Mesodermal cell (in vitro differentiated cells): ENCODE measurements at regions not wholly inside any gene's neighbourhood (a gene's known extent, or its start where the extent isn't known, plus 50 kb on each side); places are given as distances from the start of the nearest gene placed in this dataset.

Experiments used
- H3K27ac ChIP-seq: 2 replicates; pipeline ENCODE4 v1.7.0; 2013; ENCODE audit warnings: mild to moderate bottlenecking, low read depth, low read length, moderate library complexity; ENCODE audit not compliant: severe bottlenecking
- H3K36me3 ChIP-seq: 2 replicates; pipeline ENCODE4 v1.7.1; 2013; ENCODE audit warnings: mild to moderate bottlenecking, low read length, moderate library complexity; ENCODE audit not compliant: control insufficient read depth, insufficient read depth
- H3K4me1 ChIP-seq: one replicate; pipeline ENCODE4 v1.7.1; 2013; ENCODE audit warnings: mild to moderate bottlenecking, low read length; ENCODE audit not compliant: insufficient read depth, control insufficient read depth, poor library complexity, severe bottlenecking
- H3K4me3 ChIP-seq: 2 replicates; pipeline ENCODE4 v1.7.0; 2013; ENCODE audit warnings: low read length, control low read depth, mild to moderate bottlenecking; ENCODE audit not compliant: insufficient read depth, poor library complexity, severe bottlenecking; ENCODE audit errors: extremely low read depth
- H3K9me3 ChIP-seq: 2 replicates; pipeline ENCODE4 v1.7.1; 2013; ENCODE audit warnings: mild to moderate bottlenecking, low read length, moderate library complexity; ENCODE audit not compliant: control insufficient read depth
- WGBS, 2 experiments: methylation state at CpG; one replicate each; pipeline ENCODE4 v1.1.5; 2013; ENCODE audit warnings: missing lambda C conversion rate in 2 of 2; ENCODE audit not compliant: insufficient coverage in 2 of 2; 5-methylcytosine and 5-hydroxymethylcytosine counted together

GRCh38 chr9:75718677-75719076, 171.8 kb upstream of the PCSK5 start:
- no peaks in the 10 kb centered on the region for H3K9me3 ChIP-seq
- peaks cover 8% of the 10 kb centered on the region for H3K4me1 ChIP-seq
- WGBS, 2 experiments, result 100% methylated on average over 1 of the region's 2 CpGs; no CpG with 5 or more reads in 1 of the 2 experiments
- H3K27ac ChIP-seq, result no peak overlapping the region
- no peaks in the 10 kb centered on the region for H3K36me3 ChIP-seq
- H3K4me3 ChIP-seq, result no peak overlapping the region

DNA sequence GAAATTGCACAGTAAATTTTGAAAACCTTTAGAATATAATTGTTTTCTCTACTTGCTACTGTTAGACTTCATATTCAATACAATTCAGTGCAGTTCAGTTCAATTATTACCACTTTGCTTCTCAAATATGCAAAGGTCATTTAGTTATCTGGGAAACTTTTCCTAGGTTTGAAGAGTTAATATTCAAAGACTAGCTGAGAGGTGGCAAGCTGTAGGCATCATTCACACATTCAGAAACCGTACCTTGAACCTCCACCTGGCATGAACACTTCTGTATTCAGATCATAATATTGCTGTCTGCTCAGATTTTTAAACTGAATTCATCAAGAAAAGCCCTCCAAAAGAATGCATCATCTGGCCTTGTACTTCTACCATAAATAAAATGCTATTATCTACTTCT, 162.1 kb upstream of the PCSK5 start:
- WGBS, 2 experiments, result 88 to 100% methylated on average over 1 of the region's 1 CpG
- H3K4me3 ChIP-seq, result no peak overlapping the region
- no peaks in the 10 kb centered on the region for H3K4me1 ChIP-seq
- no peaks in the 10 kb centered on the region for H3K9me3 ChIP-seq
- no peak overlapping the region for H3K27ac ChIP-seq
- no peaks in the 10 kb centered on the region for H3K36me3 ChIP-seq

- Histone ChIP-seq H3K4me1 (no peaks in the 10 kb centered on the region), H3K4me3 (no peak overlapping the region), H3K27ac (no peak overlapping the region), H3K36me3 (no peaks in the 10 kb centered on the region), H3K9me3 (no peaks in the 10 kb centered on the region)
- WGBS, 2 experiments, result 100% methylated on average over 1 of the region's 3 CpGs; no CpG with 5 or more reads in 1 of the 2 experiments
Measured at GRCh38 chr9:75734802-75735201, 155.7 kb upstream of the PCSK5 start.

DNA sequence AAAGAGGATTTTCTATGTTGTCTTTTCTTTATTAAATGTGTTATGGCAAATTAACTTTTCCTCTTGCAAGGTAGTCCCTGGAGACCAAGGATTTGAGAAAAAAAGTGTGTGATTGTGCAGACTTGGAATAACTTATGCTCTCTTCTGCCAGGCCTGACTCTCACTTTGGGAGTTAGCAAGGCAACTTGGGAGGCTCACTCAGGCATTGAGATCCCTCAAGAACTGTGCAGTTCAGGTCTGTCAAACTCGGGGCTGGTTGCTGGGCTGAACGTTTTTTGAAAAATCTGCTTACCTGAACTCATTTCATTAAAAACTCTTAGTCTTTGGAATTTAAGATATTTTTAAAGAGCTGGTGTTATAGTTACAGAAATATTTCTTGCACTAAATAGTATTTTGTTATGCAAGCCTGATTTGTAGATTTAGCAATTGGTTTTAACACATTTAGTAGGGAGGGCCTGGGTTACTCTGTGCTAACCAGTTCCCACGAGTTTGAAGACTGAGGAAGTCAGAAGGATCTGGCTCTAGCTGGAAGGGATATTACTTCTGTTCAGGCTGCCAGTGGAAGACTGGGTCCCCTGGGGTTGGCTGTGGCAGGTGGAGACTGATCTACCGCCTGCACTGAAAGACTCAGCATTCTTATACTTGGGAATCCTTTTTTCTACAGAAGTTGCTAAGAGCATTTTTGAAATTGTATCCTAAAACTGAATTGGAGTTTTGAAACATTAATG, 150.4 kb upstream of the PCSK5 start:
- Histone ChIP-seq H3K27ac (no peak overlapping the region), H3K9me3 (no peaks in the 10 kb centered on the region), H3K4me3 (no peak overlapping the region), H3K36me3 (no peaks in the 10 kb centered on the region), H3K4me1 (no peaks in the 10 kb centered on the region)
- 14 to 67% methylated on average over 1 of the region's 4 CpGs for WGBS, 2 experiments

DNA sequence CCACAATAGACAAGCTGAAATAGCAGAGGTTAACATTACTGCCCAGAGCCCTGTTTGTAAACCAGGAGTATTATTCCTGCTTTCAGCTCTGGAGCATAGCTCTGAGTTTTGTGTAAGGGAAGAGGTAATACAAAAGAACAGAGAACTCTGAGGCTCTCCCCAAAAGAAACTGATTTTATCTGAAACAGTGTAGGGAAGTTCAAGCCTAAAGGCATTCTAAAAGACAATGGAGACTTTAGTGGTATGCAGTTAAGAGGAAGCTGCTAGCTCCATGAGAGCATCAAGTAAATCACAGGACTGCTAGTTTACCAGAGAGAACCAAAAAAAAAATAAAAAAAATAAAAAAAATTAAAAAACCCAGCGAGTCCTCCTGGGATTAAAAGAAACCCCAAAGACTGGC, 146.6 kb upstream of the PCSK5 start:
- H3K27ac ChIP-seq, result no peak overlapping the region
- no peaks in the 10 kb centered on the region for H3K9me3 ChIP-seq
- no peaks in the 10 kb centered on the region for H3K4me1 ChIP-seq
- H3K36me3 ChIP-seq, result no peaks in the 10 kb centered on the region
- no peak overlapping the region for H3K4me3 ChIP-seq
- 57 to 83% methylated on average over 1 of the region's 1 CpG for WGBS, 2 experiments

- Histone ChIP-seq H3K27ac (no peak overlapping the region), H3K4me1 (no peaks in the 10 kb centered on the region), H3K36me3 (no peaks in the 10 kb centered on the region), H3K4me3 (no peak overlapping the region), H3K9me3 (no peaks in the 10 kb centered on the region)
- 72 to 77% methylated on average over 3 to 4 of the region's 4 CpGs for WGBS, 2 experiments
Measured at GRCh38 chr9:75754080-75754479, 136.4 kb upstream of the PCSK5 start.

DNA sequence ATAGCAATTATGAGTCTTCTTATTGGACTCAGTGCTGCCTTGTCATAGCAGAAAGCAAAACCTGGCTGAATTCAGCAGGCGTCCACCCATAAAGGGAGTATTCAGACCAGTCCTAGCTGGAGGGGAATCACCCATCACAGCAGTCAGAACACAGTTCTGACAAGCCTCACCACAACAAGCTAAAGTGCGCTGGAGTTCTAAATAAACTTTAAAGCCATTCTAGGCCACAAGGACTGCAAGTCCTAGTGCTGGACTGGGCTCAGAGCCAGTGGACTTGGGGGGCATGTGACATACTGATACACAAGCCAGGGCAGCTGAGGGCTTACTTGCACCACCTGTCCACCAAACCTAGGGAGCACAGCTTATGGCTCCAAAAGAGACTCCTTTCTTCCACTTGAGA, 115.3 kb upstream of the PCSK5 start:
- H3K4me3 ChIP-seq, result no peak overlapping the region
- no peak overlapping the region for H3K27ac ChIP-seq
- H3K4me1 ChIP-seq, result no peaks in the 10 kb centered on the region
- H3K36me3 ChIP-seq, result no peaks in the 10 kb centered on the region
- 85 to 100% methylated on average over 1 to 2 of the region's 2 CpGs for WGBS, 2 experiments
- no peaks in the 10 kb centered on the region for H3K9me3 ChIP-seq

GRCh38 chr9:75775966-75776691, 114.3 kb upstream of the PCSK5 start:
- H3K4me1 ChIP-seq, result no peaks in the 10 kb centered on the region
- H3K36me3 ChIP-seq, result no peaks in the 10 kb centered on the region
- H3K9me3 ChIP-seq, result no peaks in the 10 kb centered on the region
- H3K4me3 ChIP-seq, result no peak overlapping the region
- no peak overlapping the region for H3K27ac ChIP-seq
- WGBS, 2 experiments, result 93 to 100% methylated on average over 1 of the region's 1 CpG

GRCh38 chr9:75780185-75780584, 110.3 kb upstream of the PCSK5 start:
- 78 to 83% methylated on average over 1 of the region's 1 CpG for WGBS, 2 experiments
- Histone ChIP-seq H3K9me3 (no peaks in the 10 kb centered on the region), H3K4me1 (no peaks in the 10 kb centered on the region), H3K36me3 (no peaks in the 10 kb centered on the region), H3K4me3 (no peak overlapping the region), H3K27ac (no peak overlapping the region)

- H3K27ac ChIP-seq, result no peak overlapping the region
- no peaks in the 10 kb centered on the region for H3K4me1 ChIP-seq
- H3K4me3 ChIP-seq, result no peak overlapping the region
- WGBS, 2 experiments, result 84% methylated on average over 2 to 3 of the region's 3 CpGs
- no peaks in the 10 kb centered on the region for H3K9me3 ChIP-seq
- H3K36me3 ChIP-seq, result no peaks in the 10 kb centered on the region
Measured at GRCh38 chr9:75788006-75788634, 102.4 kb upstream of the PCSK5 start.
